ENCODE measurements at regions not wholly inside any gene's neighbourhood (a gene's known extent, or its start where the extent isn't known, plus 50 kb on each side); places are given as distances from the start of the nearest gene placed in this dataset.

GRCh38 chr1:199705825-199706224 is 321.7 kb upstream of the NR5A2 start:
- Histone ChIP-seq H3K4me1 (ENCODE audit: control insufficient read depth in 3 of 3, insufficient read depth in 2 of 3, low read depth in 1 of 3, low read length in 2 of 3) (no peaks in the 10 kb centered on the region), H3K9me3 (ENCODE audit: control insufficient read depth in 2 of 2, insufficient read depth in 1 of 2, low read depth in 1 of 2, low read length in 1 of 2) (peaks cover 0 to 2% of the 10 kb centered on the region in 2 donors), H3K36me3 (ENCODE audit: control insufficient read depth in 3 of 3, insufficient read depth in 2 of 3, low read depth in 1 of 3, low read length in 3 of 3) (no peaks in the 10 kb centered on the region), H3K4me3 (ENCODE audit: low read depth in 1 of 3, low read length in 3 of 3) (no peak overlapping the region), H3K27me3 (ENCODE audit: control insufficient read depth in 3 of 3, insufficient read depth in 3 of 3, low read length in 3 of 3) (peaks cover 0 to 2% (median 0%) of the 10 kb centered on the region in 3 donors), H3K27ac (ENCODE audit: low read depth in 1 of 3, low read length in 2 of 3) (no peak overlapping the region)
- no peak for FAIRE-seq
- no peak for DNase-seq

DNA sequence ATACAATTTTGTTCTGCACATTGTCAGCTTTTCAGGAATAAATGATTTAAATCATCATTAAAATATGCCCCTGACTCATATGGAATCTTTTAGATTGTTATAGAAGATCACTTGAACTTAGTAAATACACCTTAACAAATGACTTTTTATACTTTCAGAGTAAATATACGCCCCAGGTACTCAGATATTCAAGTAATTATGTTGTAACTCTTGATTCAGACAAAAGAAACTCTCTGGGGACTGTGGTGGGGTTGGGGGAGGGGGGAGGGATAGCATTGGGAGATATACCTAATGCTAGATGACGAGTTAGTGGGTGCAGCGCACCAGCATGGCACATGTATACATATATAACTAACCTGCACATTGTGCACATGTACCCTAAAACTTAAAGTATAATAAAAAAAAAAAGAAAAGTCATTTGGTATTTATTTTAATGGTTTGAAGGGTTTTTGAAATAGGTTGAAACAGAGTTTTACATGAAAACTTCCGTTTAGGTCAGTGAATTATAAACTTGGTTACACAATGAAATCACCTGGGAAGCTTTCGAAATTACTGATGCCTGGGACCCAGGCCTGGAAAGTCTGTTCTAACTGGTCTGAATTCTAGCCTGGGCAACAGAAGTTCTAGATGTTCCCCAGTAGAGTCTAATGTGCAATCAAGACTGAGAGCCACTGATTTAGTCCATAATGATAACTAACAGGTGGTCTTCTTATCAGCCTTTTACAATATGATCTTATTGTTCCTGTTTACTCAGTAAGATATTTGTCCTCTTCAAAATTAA is 320.5 kb upstream of the NR5A2 start:
- no peak for FAIRE-seq
- DNase-seq, result no peak
- Histone ChIP-seq H3K36me3 (ENCODE audit: control insufficient read depth in 3 of 3, insufficient read depth in 2 of 3, low read depth in 1 of 3, low read length in 3 of 3) (no peaks in the 10 kb centered on the region), H3K4me3 (ENCODE audit: low read depth in 1 of 3, low read length in 3 of 3) (no peak overlapping the region), H3K27ac (ENCODE audit: low read depth in 1 of 3, low read length in 2 of 3) (no peak overlapping the region), H3K4me1 (ENCODE audit: control insufficient read depth in 3 of 3, insufficient read depth in 2 of 3, low read depth in 1 of 3, low read length in 2 of 3) (no peaks in the 10 kb centered on the region), H3K27me3 (ENCODE audit: control insufficient read depth in 3 of 3, insufficient read depth in 3 of 3, low read length in 3 of 3) (peaks cover 0 to 2% (median 0%) of the 10 kb centered on the region in 3 donors), H3K9me3 (ENCODE audit: control insufficient read depth in 2 of 2, insufficient read depth in 1 of 2, low read depth in 1 of 2, low read length in 1 of 2) (peaks cover 0 to 2% of the 10 kb centered on the region in 2 donors)
- 41 to 75% (median 48%) methylated on average over 3 of the region's 5 CpGs for WGBS, 3 donors

- Histone ChIP-seq H3K27me3 (ENCODE audit: control insufficient read depth in 3 of 3, insufficient read depth in 3 of 3, low read length in 3 of 3) (peaks cover 0 to 2% (median 0%) of the 10 kb centered on the region in 3 donors), H3K4me1 (ENCODE audit: control insufficient read depth in 3 of 3, insufficient read depth in 2 of 3, low read depth in 1 of 3, low read length in 2 of 3) (no peaks in the 10 kb centered on the region), H3K9me3 (ENCODE audit: control insufficient read depth in 2 of 2, insufficient read depth in 1 of 2, low read depth in 1 of 2, low read length in 1 of 2) (peaks cover 0 to 2% of the 10 kb centered on the region in 2 donors), H3K4me3 (ENCODE audit: low read depth in 1 of 3, low read length in 3 of 3) (no peak overlapping the region), H3K27ac (ENCODE audit: low read depth in 1 of 3, low read length in 2 of 3) (no peak overlapping the region), H3K36me3 (ENCODE audit: control insufficient read depth in 3 of 3, insufficient read depth in 2 of 3, low read depth in 1 of 3, low read length in 3 of 3) (no peaks in the 10 kb centered on the region)
- no peak for FAIRE-seq
- 76 to 88% (median 86%) methylated on average over 2 of the region's 2 CpGs for WGBS, 3 donors
- DNase-seq, result no peak
Measured at GRCh38 chr1:199710974-199711373, 316.5 kb upstream of the NR5A2 start.

DNA sequence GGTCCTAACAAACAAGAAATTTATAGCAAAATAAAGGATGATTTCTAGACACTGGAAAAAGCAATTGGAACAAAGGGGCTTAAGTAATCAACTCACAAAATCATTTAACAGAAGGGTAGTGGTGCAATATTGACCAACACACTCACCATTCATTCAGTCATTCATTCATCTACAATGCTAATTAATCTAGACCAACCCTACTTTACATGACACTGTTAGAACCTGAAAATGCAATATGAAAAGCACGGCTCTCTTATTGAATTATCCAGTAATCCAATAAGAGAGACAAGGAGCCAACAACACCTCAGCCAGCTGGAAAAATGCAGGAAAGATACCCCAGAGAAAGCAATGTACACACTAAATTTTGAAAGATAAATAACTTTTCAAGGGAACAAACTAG is 310.8 kb upstream of the NR5A2 start:
- 84 to 89% (median 89%) methylated on average over 1 of the region's 1 CpG for WGBS, 3 donors
- FAIRE-seq, result no peak

DNA sequence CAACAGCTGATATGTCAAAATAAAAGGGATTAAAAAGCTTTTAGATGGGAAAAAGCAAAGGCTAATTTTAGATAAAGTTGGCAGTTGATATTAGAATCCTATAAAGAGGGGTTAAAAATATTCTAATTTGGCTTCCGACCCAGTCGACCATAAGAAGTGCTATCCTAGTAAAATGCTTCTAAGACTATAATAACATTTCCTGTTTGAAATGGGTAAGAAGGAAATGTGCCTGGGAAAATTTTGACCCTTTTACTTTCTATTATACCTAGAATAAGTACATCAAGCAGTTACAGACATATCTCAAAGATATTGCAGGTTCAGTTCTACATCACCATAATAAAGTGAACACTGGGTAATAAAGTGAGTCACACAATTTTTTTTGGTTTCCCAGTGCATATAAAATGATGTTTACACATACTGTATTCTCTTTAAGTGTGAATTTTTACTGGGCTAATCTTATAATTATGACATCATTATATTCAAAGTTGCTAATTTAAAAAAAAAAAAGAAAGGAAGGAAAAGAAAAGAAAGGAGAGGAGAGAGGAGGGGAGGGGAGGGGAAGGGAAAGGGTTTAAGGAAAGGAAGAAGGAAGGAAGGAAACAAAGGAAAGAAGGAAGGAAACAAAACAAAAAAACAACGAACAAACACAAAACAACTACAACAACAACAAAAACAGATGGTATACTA is 308.2 kb upstream of the NR5A2 start:
- DNase-seq (peak in 1 of 2 donors; percentile 7), FAIRE-seq (no peak)
- no peak overlapping the region for H3K27ac ChIP-seq (ENCODE audit: low read depth in 1 of 3, low read length in 2 of 3)
- H3K27me3 ChIP-seq (ENCODE audit: control insufficient read depth in 3 of 3, insufficient read depth in 3 of 3, low read length in 3 of 3), result no peaks in the 10 kb centered on the region
- peaks cover 0 to 3% (median 0%) of the 10 kb centered on the region in 3 donors for H3K4me1 ChIP-seq (ENCODE audit: control insufficient read depth in 3 of 3, insufficient read depth in 2 of 3, low read depth in 1 of 3, low read length in 2 of 3)
- no peak overlapping the region for H3K4me3 ChIP-seq (ENCODE audit: low read depth in 1 of 3, low read length in 3 of 3)
- 47 to 57% (median 47%) methylated on average over 3 of the region's 3 CpGs for WGBS, 3 donors
- H3K9me3 ChIP-seq (ENCODE audit: control insufficient read depth in 2 of 2, insufficient read depth in 1 of 2, low read depth in 1 of 2, low read length in 1 of 2), result no peaks in the 10 kb centered on the region
- H3K36me3 ChIP-seq (ENCODE audit: control insufficient read depth in 3 of 3, insufficient read depth in 2 of 3, low read depth in 1 of 3, low read length in 3 of 3), result no peaks in the 10 kb centered on the region

More for the DNA sequence above, 310.8 kb upstream of the NR5A2 start:
- H3K27ac ChIP-seq (ENCODE audit: low read depth in 1 of 3, low read length in 2 of 3), result no peak overlapping the region
- no peaks in the 10 kb centered on the region for H3K36me3 ChIP-seq (ENCODE audit: control insufficient read depth in 3 of 3, insufficient read depth in 2 of 3, low read depth in 1 of 3, low read length in 3 of 3)
- H3K4me1 ChIP-seq (ENCODE audit: control insufficient read depth in 3 of 3, insufficient read depth in 2 of 3, low read depth in 1 of 3, low read length in 2 of 3), result no peaks in the 10 kb centered on the region
- DNase-seq, result no peak
- no peaks in the 10 kb centered on the region for H3K9me3 ChIP-seq (ENCODE audit: control insufficient read depth in 2 of 2, insufficient read depth in 1 of 2, low read depth in 1 of 2, low read length in 1 of 2)
- H3K27me3 ChIP-seq (ENCODE audit: control insufficient read depth in 3 of 3, insufficient read depth in 3 of 3, low read length in 3 of 3), result no peaks in the 10 kb centered on the region
- H3K4me3 ChIP-seq (ENCODE audit: low read depth in 1 of 3, low read length in 3 of 3), result no peak overlapping the region

DNA sequence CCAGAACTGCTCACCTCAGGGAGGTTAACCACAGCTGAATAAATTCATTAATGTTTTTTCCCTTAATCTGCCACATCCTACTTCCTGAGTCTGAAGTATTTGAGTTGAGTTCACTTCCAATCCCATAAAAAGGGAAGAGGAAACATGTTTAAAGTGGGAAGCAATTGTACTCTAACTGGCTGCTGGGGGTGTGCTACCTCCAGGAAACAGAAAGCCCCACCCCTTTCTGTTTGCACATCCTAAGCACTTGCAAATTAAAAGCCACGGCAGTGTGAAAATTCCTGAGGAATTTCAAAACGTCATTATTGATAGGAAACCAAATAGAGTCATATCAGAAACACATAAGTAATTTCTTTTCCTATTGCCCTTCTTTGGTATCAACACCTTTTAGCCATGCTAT is 307.0 kb upstream of the NR5A2 start:
- H3K27ac ChIP-seq (ENCODE audit: low read depth in 1 of 3, low read length in 2 of 3), result no peak overlapping the region
- H3K4me1 ChIP-seq (ENCODE audit: control insufficient read depth in 3 of 3, insufficient read depth in 2 of 3, low read depth in 1 of 3, low read length in 2 of 3), result peaks cover 0 to 10% (median 0%) of the 10 kb centered on the region in 3 donors
- FAIRE-seq (no peak), DNase-seq (no peak)
- no peaks in the 10 kb centered on the region for H3K9me3 ChIP-seq (ENCODE audit: control insufficient read depth in 2 of 2, insufficient read depth in 1 of 2, low read depth in 1 of 2, low read length in 1 of 2)
- 6 to 10% (median 8%) methylated on average over 2 of the region's 2 CpGs for WGBS, 3 donors
- H3K36me3 ChIP-seq (ENCODE audit: control insufficient read depth in 3 of 3, insufficient read depth in 2 of 3, low read depth in 1 of 3, low read length in 3 of 3), result no peaks in the 10 kb centered on the region
- H3K27me3 ChIP-seq (ENCODE audit: control insufficient read depth in 3 of 3, insufficient read depth in 3 of 3, low read length in 3 of 3), result no peaks in the 10 kb centered on the region
- H3K4me3 ChIP-seq (ENCODE audit: low read depth in 1 of 3, low read length in 3 of 3), result no peak overlapping the region

DNA sequence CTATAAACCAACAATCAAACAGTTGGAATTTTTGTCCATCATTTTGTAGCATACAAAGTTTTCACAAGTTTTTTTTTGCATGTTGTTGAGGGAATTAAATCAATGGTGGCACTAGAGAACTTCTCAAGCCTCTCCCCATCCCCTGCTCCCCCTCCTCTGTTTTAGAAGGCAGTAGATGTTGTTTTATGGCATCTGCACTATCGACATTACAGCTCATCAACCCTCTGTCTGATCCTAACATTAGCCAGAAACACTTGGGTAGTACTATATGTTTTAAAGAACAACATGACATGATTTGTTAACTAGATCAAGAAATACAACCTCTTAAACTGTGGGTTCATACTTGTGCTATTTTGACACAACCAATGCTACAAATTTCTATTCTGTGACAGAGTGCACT is 306.5 kb upstream of the NR5A2 start:
- FAIRE-seq (no peak), DNase-seq (no peak)
- H3K27ac ChIP-seq (ENCODE audit: low read depth in 1 of 3, low read length in 2 of 3), result no peak overlapping the region
- WGBS, 3 donors, result 66 to 72% (median 71%) methylated on average over 1 of the region's 1 CpG
- H3K27me3 ChIP-seq (ENCODE audit: control insufficient read depth in 3 of 3, insufficient read depth in 3 of 3, low read length in 3 of 3), result no peaks in the 10 kb centered on the region
- no peaks in the 10 kb centered on the region for H3K36me3 ChIP-seq (ENCODE audit: control insufficient read depth in 3 of 3, insufficient read depth in 2 of 3, low read depth in 1 of 3, low read length in 3 of 3)
- peaks cover 0 to 10% (median 0%) of the 10 kb centered on the region in 3 donors for H3K4me1 ChIP-seq (ENCODE audit: control insufficient read depth in 3 of 3, insufficient read depth in 2 of 3, low read depth in 1 of 3, low read length in 2 of 3)
- H3K9me3 ChIP-seq (ENCODE audit: control insufficient read depth in 2 of 2, insufficient read depth in 1 of 2, low read depth in 1 of 2, low read length in 1 of 2), result no peaks in the 10 kb centered on the region
- no peak overlapping the region for H3K4me3 ChIP-seq (ENCODE audit: low read depth in 1 of 3, low read length in 3 of 3)

- H3K4me3 ChIP-seq (ENCODE audit: low read depth in 1 of 3, low read length in 3 of 3), result no peak overlapping the region
- DNase-seq (no peak), FAIRE-seq (no peak)
- WGBS, 3 donors, result 64 to 82% (median 72%) methylated on average over 4 of the region's 4 CpGs
- H3K36me3 ChIP-seq (ENCODE audit: control insufficient read depth in 3 of 3, insufficient read depth in 2 of 3, low read depth in 1 of 3, low read length in 3 of 3), result no peaks in the 10 kb centered on the region
- peaks cover 0 to 1% (median 0%) of the 10 kb centered on the region in 3 donors for H3K27me3 ChIP-seq (ENCODE audit: control insufficient read depth in 3 of 3, insufficient read depth in 3 of 3, low read length in 3 of 3)
- no peak overlapping the region for H3K27ac ChIP-seq (ENCODE audit: low read depth in 1 of 3, low read length in 2 of 3)
- peaks cover 0 to 10% (median 0%) of the 10 kb centered on the region in 3 donors for H3K4me1 ChIP-seq (ENCODE audit: control insufficient read depth in 3 of 3, insufficient read depth in 2 of 3, low read depth in 1 of 3, low read length in 2 of 3)
- no peaks in the 10 kb centered on the region for H3K9me3 ChIP-seq (ENCODE audit: control insufficient read depth in 2 of 2, insufficient read depth in 1 of 2, low read depth in 1 of 2, low read length in 1 of 2)
Measured at GRCh38 chr1:199723250-199723956, 304.1 kb upstream of the NR5A2 start.
